Sigmoid colon (tissue), 6 donors: ENCODE measurements at regions not wholly inside any gene's neighbourhood (a gene's known extent, or its start where the extent isn't known, plus 50 kb on each side); places are given as distances from the start of the nearest gene placed in this dataset.

Source experiments
- DNase-seq: peaks from one replicate; pipeline ENCODE4 v3.0.0-alpha.2; 2019
- H3K27ac ChIP-seq, 4 donors: fragments of 200-600 bp; sonication (generic); one replicate each; pipeline ENCODE4 v1.5.1; 2016 to 2019; ENCODE audit warnings: mild to moderate bottlenecking in 1 of 4
- H3K27me3 ChIP-seq, 3 donors: fragments of 200-600 bp; sonication (generic); one replicate each; pipeline ENCODE4 v1.5.1; 2019; ENCODE audit warnings: mild to moderate bottlenecking in 1 of 3
- H3K36me3 ChIP-seq, 4 donors: fragments of 200-600 bp; sonication (generic); one replicate each; pipeline ENCODE4 v1.5.1; 2016 to 2019
- H3K4me1 ChIP-seq, 4 donors: fragments of 200-600 bp; sonication (generic); one replicate each; pipeline ENCODE4 v1.5.1; 2017 to 2019
- H3K4me3 ChIP-seq, 4 donors: fragments of 200-600 bp; sonication (generic); one replicate each; pipeline ENCODE4 v1.5.1; 2017 to 2019; ENCODE audit warnings: mild to moderate bottlenecking in 2 of 4, moderate library complexity in 1 of 4
- H3K9me3 ChIP-seq, 4 donors: fragments of 200-600 bp in 3 of 4; sonication (generic) in 3 of 4; one replicate each; pipeline versions ENCODE4 v1.5.1 to v1.6.1; 2013 to 2019
- CTCF ChIP-seq, 4 experiments: fragments of 450-650 bp in 3 of 4; fragments of 200-600 bp in 1 of 4; IDR thresholded peaks; one replicate each; pipeline ENCODE4 v1.5.1; 2016 to 2019; ENCODE audit warnings: antibody characterized with exemption in 4 of 4, mild to moderate bottlenecking in 3 of 4, moderate library complexity in 2 of 4
- EP300 ChIP-seq, 4 donors: sonication (generic); formaldehyde crosslinking; IDR thresholded peaks; one replicate each; pipeline ENCODE4 v1.6.1; 2017; ENCODE audit warnings: antibody characterized with exemption in 4 of 4
- POLR2A ChIP-seq, 2 donors: fragments of 450-650 bp; IDR thresholded peaks; one replicate each; pipeline ENCODE4 v1.6.1; 2016; ENCODE audit warnings: antibody characterized with exemption in 2 of 2, mild to moderate bottlenecking in 2 of 2, moderate library complexity in 2 of 2
- POLR2AphosphoS5 ChIP-seq, 4 donors: sonication (generic); formaldehyde crosslinking; IDR thresholded peaks; one replicate each; pipeline ENCODE4 v1.6.1; 2017; ENCODE audit warnings: antibody characterized with exemption in 4 of 4
- WGBS, 2 donors: extraction: QIAGEN DNeasy Blood & Tissue Kit; methylation state at CpG; one replicate each; pipeline ENCODE4 v1.1.7; 2013; 5-methylcytosine and 5-hydroxymethylcytosine counted together
- intact Hi-C: fragments of 100-400 bp; cut with DNase I; formaldehyde crosslinking; loops from one replicate; pipeline ENCODE4 v1.15.1; 2023
- donor health status: healthy with polysubstance abuse.
- donor health status: healthy.

GRCh38 chr6:37558168-37558567, 58.5 kb upstream of the CCDC167 start:
- TF ChIP-seq POLR2AphosphoS5 (IDR thresholded peaks at IDR 0.05) (no peak), CTCF (IDR thresholded peaks at IDR 0.05) (no peak), EP300 (IDR thresholded peaks at IDR 0.05) (no peak), POLR2A (IDR thresholded peaks at IDR 0.05) (no peak)
- Histone ChIP-seq H3K36me3 (no peaks in the 10 kb centered on the region), H3K27me3 (peaks cover 0 to 32% (median 0%) of the 10 kb centered on the region in 3 donors), H3K4me3 (no peak overlapping the region), H3K27ac (no peak overlapping the region), H3K4me1 (peaks cover 0 to 13% (median 0%) of the 10 kb centered on the region in 4 donors), H3K9me3 (no peaks in the 10 kb centered on the region)
- WGBS, 2 donors: 81 to 87% methylated on average over 5 of the region's 5 CpGs
- DNase-seq: no peak
- intact Hi-C loops: no loop called here

GRCh38 chr6:37557645-37558114, 58.0 kb upstream of the CCDC167 start:
- WGBS, 2 donors: 67 to 82% methylated on average over 8 of the region's 8 CpGs
- TF ChIP-seq POLR2AphosphoS5 (IDR thresholded peaks at IDR 0.05): no peak
- no peak for TF ChIP-seq CTCF (IDR thresholded peaks at IDR 0.05)
- no peak for TF ChIP-seq EP300 (IDR thresholded peaks at IDR 0.05)
- no peak for TF ChIP-seq POLR2A (IDR thresholded peaks at IDR 0.05)
- Histone ChIP-seq H3K27me3 (peaks cover 0 to 29% (median 0%) of the 10 kb centered on the region in 3 donors), H3K4me3 (no peak overlapping the region), H3K4me1 (peaks cover 0 to 13% (median 0%) of the 10 kb centered on the region in 4 donors), H3K27ac (no peak overlapping the region), H3K9me3 (no peaks in the 10 kb centered on the region), H3K36me3 (no peaks in the 10 kb centered on the region)
- intact Hi-C loops: no loop called here
- DNase-seq: no peak

GRCh38 chr6:37556881-37557644, 57.4 kb upstream of the CCDC167 start:
- no peaks in the 10 kb centered on the region for H3K9me3 ChIP-seq
- H3K4me1 ChIP-seq: peaks cover 0 to 13% (median 1%) of the 10 kb centered on the region in 4 donors
- H3K27me3 ChIP-seq: peaks cover 0 to 29% (median 0%) of the 10 kb centered on the region in 3 donors
- DNase-seq: no peak
- 84% methylated on average over 15 of the region's 15 CpGs for WGBS, 2 donors
- H3K36me3 ChIP-seq: no peaks in the 10 kb centered on the region
- H3K4me3 ChIP-seq: no peak overlapping the region
- H3K27ac ChIP-seq: no peak overlapping the region
- intact Hi-C loops: no loop called here
- TF ChIP-seq POLR2AphosphoS5 (IDR thresholded peaks at IDR 0.05): no peak
- TF ChIP-seq POLR2A (IDR thresholded peaks at IDR 0.05): no peak
- no peak for TF ChIP-seq EP300 (IDR thresholded peaks at IDR 0.05)
- no peak for TF ChIP-seq CTCF (IDR thresholded peaks at IDR 0.05)

- DNase-seq: no peak
- peaks cover 0 to 20% (median 7%) of the 10 kb centered on the region in 4 donors for H3K4me1 ChIP-seq
- intact Hi-C loops: no loop called here
- 61 to 62% methylated on average over 17 of the region's 17 CpGs for WGBS, 2 donors
- no peak overlapping the region for H3K4me3 ChIP-seq
- H3K27me3 ChIP-seq: peaks cover 0 to 25% (median 0%) of the 10 kb centered on the region in 3 donors
- no peak for TF ChIP-seq EP300 (IDR thresholded peaks at IDR 0.05)
- no peak for TF ChIP-seq POLR2AphosphoS5 (IDR thresholded peaks at IDR 0.05)
- no peak for TF ChIP-seq POLR2A (IDR thresholded peaks at IDR 0.05)
- TF ChIP-seq CTCF (IDR thresholded peaks at IDR 0.05): no peak
- no peaks in the 10 kb centered on the region for H3K36me3 ChIP-seq
- H3K9me3 ChIP-seq: no peaks in the 10 kb centered on the region
- no peak overlapping the region for H3K27ac ChIP-seq
Observed at GRCh38 chr6:37555040-37555781, 55.5 kb upstream of the CCDC167 start.
